ENCODE measurements at regions not wholly inside any gene's neighbourhood (a gene's known extent, or its start where the extent isn't known, plus 50 kb on each side); places are given as distances from the start of the nearest gene placed in this dataset.

DNA sequence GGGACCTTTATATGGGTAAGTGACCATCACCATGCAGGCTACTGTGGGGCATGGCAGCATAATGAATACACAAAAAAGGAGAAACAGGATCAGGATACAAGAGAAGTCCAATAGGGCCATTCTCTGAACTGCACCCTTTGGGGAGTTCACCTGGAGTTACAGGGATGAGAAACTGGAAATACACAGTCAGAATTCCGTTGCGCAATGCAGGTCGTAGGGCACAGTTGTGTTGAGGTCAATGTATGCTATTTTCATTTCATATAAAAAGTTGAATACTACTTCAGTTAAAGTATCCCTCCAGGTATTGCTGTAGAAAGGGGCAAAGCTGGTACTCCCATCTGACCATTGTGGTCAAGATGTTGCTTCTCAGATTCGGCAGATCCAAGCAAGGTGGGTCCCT, 471.4 kb downstream of the DMRT2 start:
- Histone ChIP-seq H3K4me1 (ENCODE audit: insufficient read depth) (no peaks in the 10 kb centered on the region), H3F3A (replicated peaks; ENCODE audit: low read depth) (no peaks in the 10 kb centered on the region), H3K27me3 (ENCODE audit: insufficient read depth) (no peaks in the 10 kb centered on the region), H3K27ac (ENCODE audit: low read depth) (no peak overlapping the region), H3K4me3 (no peak overlapping the region), H3K9me2 (ENCODE audit: insufficient read depth) (peaks cover 12% of the 10 kb centered on the region; the same call in 1 of the 2 replicates), H4K20me1 (replicated peaks; ENCODE audit: insufficient read depth) (no peaks in the 10 kb centered on the region), H3K79me2 (replicated peaks; ENCODE audit: insufficient read depth) (no peaks in the 10 kb centered on the region), H2AFZ (no peak overlapping the region), H3K36me3 (ENCODE audit: insufficient read depth) (no peaks in the 10 kb centered on the region), H3K4me2 (no peak overlapping the region)
- no peak overlapping the region for H3K27ac Mint-ChIP-seq
- H3K4me3 Mint-ChIP-seq = no peak overlapping the region
- no peaks in the 10 kb centered on the region for H3K36me3 Mint-ChIP-seq (ENCODE audit: low read depth)
- H3K4me1 Mint-ChIP-seq = no peaks in the 10 kb centered on the region
- no peaks in the 10 kb centered on the region for H3K9me3 Mint-ChIP-seq
- ATAC-seq (no peak), DNase-seq (ENCODE audit: low spot score) (no peak)
- TF ChIP-seq POLR2AphosphoS5 (IDR thresholded peaks at IDR 0.05; ENCODE audit: low read depth) (no peak), STAT1 (IDR thresholded peaks at IDR 0.05; ENCODE audit: unreplicated experiment) (no peak), EZH2 (IDR thresholded peaks at IDR 0.05; ENCODE audit: low read depth, unreplicated experiment) (no peak), ZNF331 (CRISPR knock-in tag; IDR thresholded peaks at IDR 0.05; ENCODE audit: low read depth) (no peak), ZNF114 (CRISPR knock-in tag; IDR thresholded peaks at IDR 0.05) (no peak), CREB1 (CRISPR knock-in tag; IDR thresholded peaks at IDR 0.05; ENCODE audit: low read depth) (no peak)
- TF ChIP-seq, protein P1, sequence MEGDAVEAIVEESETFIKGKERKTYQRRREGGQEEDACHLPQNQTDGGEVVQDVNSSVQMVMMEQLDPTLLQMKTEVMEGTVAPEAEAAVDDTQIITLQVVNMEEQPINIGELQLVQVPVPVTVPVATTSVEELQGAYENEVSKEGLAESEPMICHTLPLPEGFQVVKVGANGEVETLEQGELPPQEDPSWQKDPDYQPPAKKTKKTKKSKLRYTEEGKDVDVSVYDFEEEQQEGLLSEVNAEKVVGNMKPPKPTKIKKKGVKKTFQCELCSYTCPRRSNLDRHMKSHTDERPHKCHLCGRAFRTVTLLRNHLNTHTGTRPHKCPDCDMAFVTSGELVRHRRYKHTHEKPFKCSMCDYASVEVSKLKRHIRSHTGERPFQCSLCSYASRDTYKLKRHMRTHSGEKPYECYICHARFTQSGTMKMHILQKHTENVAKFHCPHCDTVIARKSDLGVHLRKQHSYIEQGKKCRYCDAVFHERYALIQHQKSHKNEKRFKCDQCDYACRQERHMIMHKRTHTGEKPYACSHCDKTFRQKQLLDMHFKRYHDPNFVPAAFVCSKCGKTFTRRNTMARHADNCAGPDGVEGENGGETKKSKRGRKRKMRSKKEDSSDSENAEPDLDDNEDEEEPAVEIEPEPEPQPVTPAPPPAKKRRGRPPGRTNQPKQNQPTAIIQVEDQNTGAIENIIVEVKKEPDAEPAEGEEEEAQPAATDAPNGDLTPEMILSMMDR (conservative IDR thresholded peaks at IDR 0.05; ENCODE audit: low read depth in 2 of 2) = no peak
- no peaks in the 10 kb centered on the region for H3K27me3 Mint-ChIP-seq (ENCODE audit: insufficient read depth, low read depth, poor library complexity)

DNA sequence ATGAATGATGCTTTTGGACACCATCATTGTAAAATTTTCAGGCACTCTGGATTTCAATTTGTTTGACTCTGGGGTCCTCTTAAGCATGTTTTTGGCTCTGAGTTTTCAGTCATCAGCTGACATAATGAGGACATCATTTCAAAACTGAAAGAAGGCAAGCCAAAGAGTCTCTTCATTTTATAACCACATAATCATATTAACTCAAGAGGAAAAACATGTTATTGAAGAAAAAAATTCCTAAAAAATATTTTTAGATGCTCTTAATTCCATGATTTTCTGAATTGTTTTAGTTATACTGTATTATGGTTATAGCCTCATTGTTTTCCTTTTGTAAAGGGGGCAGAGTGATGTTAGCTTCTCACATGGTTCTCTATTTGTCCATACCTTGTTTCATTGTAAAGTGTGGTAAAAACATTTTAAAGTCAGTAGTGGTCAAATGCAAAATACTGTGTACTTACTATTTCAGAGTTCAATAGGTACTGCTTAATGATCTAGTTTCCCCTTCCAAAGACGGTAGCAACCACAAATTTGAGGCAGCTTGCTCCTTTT, 472.1 kb downstream of the DMRT2 start:
- Histone ChIP-seq H3K4me1 (ENCODE audit: insufficient read depth) (no peaks in the 10 kb centered on the region), H3K9me2 (ENCODE audit: insufficient read depth) (peaks cover 12% of the 10 kb centered on the region; the same call in 1 of the 2 replicates), H3K4me3 (no peak overlapping the region), H3K27me3 (ENCODE audit: insufficient read depth) (no peaks in the 10 kb centered on the region), H3F3A (replicated peaks; ENCODE audit: low read depth) (no peaks in the 10 kb centered on the region), H4K20me1 (replicated peaks; ENCODE audit: insufficient read depth) (no peaks in the 10 kb centered on the region), H3K4me2 (no peak overlapping the region), H3K36me3 (ENCODE audit: insufficient read depth) (no peaks in the 10 kb centered on the region), H2AFZ (no peak overlapping the region), H3K27ac (ENCODE audit: low read depth) (no peak overlapping the region), H3K79me2 (replicated peaks; ENCODE audit: insufficient read depth) (no peaks in the 10 kb centered on the region)
- TF ChIP-seq CREB1 (CRISPR knock-in tag; IDR thresholded peaks at IDR 0.05; ENCODE audit: low read depth) = no peak
- TF ChIP-seq, protein P2, sequence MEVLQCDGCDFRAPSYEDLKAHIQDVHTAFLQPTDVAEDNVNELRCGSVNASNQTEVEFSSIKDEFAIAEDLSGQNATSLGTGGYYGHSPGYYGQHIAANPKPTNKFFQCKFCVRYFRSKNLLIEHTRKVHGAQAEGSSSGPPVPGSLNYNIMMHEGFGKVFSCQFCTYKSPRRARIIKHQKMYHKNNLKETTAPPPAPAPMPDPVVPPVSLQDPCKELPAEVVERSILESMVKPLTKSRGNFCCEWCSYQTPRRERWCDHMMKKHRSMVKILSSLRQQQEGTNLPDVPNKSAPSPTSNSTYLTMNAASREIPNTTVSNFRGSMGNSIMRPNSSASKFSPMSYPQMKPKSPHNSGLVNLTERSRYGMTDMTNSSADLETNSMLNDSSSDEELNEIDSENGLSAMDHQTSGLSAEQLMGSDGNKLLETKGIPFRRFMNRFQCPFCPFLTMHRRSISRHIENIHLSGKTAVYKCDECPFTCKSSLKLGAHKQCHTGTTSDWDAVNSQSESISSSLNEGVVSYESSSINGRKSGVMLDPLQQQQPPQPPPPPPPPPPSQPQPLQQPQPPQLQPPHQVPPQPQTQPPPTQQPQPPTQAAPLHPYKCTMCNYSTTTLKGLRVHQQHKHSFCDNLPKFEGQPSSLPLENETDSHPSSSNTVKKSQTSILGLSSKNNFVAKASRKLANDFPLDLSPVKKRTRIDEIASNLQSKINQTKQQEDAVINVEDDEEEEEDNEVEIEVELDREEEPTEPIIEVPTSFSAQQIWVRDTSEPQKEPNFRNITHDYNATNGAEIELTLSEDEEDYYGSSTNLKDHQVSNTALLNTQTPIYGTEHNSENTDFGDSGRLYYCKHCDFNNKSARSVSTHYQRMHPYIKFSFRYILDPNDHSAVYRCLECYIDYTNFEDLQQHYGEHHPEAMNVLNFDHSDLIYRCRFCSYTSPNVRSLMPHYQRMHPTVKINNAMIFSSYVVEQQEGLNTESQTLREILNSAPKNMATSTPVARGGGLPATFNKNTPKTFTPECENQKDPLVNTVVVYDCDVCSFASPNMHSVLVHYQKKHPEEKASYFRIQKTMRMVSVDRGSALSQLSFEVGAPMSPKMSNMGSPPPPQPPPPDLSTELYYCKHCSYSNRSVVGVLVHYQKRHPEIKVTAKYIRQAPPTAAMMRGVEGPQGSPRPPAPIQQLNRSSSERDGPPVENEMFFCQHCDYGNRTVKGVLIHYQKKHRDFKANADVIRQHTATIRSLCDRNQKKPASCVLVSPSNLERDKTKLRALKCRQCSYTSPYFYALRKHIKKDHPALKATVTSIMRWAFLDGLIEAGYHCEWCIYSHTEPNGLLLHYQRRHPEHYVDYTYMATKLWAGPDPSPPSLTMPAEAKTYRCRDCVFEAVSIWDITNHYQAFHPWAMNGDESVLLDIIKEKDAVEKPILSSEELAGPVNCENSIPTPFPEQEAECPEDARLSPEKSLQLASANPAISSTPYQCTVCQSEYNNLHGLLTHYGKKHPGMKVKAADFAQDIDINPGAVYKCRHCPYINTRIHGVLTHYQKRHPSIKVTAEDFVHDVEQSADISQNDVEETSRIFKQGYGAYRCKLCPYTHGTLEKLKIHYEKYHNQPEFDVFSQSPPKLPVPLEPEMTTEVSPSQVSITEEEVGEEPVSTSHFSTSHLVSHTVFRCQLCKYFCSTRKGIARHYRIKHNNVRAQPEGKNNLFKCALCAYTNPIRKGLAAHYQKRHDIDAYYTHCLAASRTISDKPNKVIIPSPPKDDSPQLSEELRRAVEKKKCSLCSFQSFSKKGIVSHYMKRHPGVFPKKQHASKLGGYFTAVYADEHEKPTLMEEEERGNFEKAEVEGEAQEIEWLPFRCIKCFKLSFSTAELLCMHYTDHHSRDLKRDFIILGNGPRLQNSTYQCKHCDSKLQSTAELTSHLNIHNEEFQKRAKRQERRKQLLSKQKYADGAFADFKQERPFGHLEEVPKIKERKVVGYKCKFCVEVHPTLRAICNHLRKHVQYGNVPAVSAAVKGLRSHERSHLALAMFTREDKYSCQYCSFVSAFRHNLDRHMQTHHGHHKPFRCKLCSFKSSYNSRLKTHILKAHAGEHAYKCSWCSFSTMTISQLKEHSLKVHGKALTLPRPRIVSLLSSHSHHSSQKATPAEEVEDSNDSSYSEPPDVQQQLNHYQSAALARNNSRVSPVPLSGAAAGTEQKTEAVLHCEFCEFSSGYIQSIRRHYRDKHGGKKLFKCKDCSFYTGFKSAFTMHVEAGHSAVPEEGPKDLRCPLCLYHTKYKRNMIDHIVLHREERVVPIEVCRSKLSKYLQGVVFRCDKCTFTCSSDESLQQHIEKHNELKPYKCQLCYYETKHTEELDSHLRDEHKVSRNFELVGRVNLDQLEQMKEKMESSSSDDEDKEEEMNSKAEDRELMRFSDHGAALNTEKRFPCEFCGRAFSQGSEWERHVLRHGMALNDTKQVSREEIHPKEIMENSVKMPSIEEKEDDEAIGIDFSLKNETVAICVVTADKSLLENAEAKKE (CRISPR knock-in tag; IDR thresholded peaks at IDR 0.05) = no peak
- Mint-ChIP-seq H3K4me3 (no peak overlapping the region), H3K4me1 (no peaks in the 10 kb centered on the region), H3K36me3 (ENCODE audit: low read depth) (no peaks in the 10 kb centered on the region), H3K27ac (no peak overlapping the region), H3K27me3 (ENCODE audit: insufficient read depth, low read depth, poor library complexity) (no peaks in the 10 kb centered on the region), H3K9me3 (no peaks in the 10 kb centered on the region)
- DNase-seq (ENCODE audit: low spot score) (no peak), ATAC-seq (no peak)

Data from GM23338 (cell line).